Vagina (tissue), 2 donors: ENCODE measurements at regions not wholly inside any gene's neighbourhood (a gene's known extent, or its start where the extent isn't known, plus 50 kb on each side); places are given as distances from the start of the nearest gene placed in this dataset.

Experiments
- DNase-seq, 2 donors: peaks; one replicate each; pipeline ENCODE4 v3.0.0-alpha.2; 2017; ENCODE audit errors: extremely low spot score in 2 of 2
- H3K27ac ChIP-seq: fragments of 200-600 bp; sonication (generic); one replicate; pipeline ENCODE4 v1.5.1; 2019
- H3K27me3 ChIP-seq: fragments of 200-600 bp; sonication (generic); one replicate; pipeline ENCODE4 v1.5.1; 2019
- H3K36me3 ChIP-seq, 2 donors: fragments of 200-600 bp; sonication (generic); one replicate each; pipeline ENCODE4 v1.5.1; 2017 to 2019
- H3K4me1 ChIP-seq: fragments of 200-600 bp; sonication (generic); one replicate; pipeline ENCODE4 v1.5.1; 2019
- H3K4me3 ChIP-seq, 2 donors: fragments of 200-600 bp; sonication (generic); 1 replicate in 1 of 2; 2 replicates in 1 of 2; pipeline ENCODE4 v1.5.1; 2016 to 2019
- H3K9me3 ChIP-seq: fragments of 200-600 bp; sonication (generic); one replicate; pipeline ENCODE4 v1.5.1; 2019
- POLR2A ChIP-seq, 2 donors: fragments of 450-650 bp; IDR thresholded peaks; one replicate each; pipeline ENCODE4 v1.6.1; 2017; ENCODE audit warnings: antibody characterized with exemption in 2 of 2, mild to moderate bottlenecking in 2 of 2, moderate library complexity in 2 of 2
- POLR2AphosphoS5 ChIP-seq, 2 donors: sonication (generic); formaldehyde crosslinking; IDR thresholded peaks; one replicate each; pipeline ENCODE4 v1.9.0; 2017; ENCODE audit warnings: antibody characterized with exemption in 2 of 2, mild to moderate bottlenecking in 2 of 2, low read depth in 1 of 2; ENCODE audit not compliant: insufficient read depth in 1 of 2
- intact Hi-C: fragments of 100-400 bp; cut with DNase I; formaldehyde crosslinking; loops from one replicate; pipeline ENCODE4 v1.15.1; 2023
- TF ChIP-seq, protein P1 (sequence below), 3 experiments: fragments of 450-650 bp in 2 of 3; fragments of 200-600 bp in 1 of 3; sonication (generic) in 1 of 3; IDR thresholded peaks; one replicate each; pipeline ENCODE4 v1.5.1; 2017 to 2019; ENCODE audit warnings: antibody characterized with exemption in 3 of 3, mild to moderate bottlenecking in 2 of 3, moderate library complexity in 2 of 3

DNA sequence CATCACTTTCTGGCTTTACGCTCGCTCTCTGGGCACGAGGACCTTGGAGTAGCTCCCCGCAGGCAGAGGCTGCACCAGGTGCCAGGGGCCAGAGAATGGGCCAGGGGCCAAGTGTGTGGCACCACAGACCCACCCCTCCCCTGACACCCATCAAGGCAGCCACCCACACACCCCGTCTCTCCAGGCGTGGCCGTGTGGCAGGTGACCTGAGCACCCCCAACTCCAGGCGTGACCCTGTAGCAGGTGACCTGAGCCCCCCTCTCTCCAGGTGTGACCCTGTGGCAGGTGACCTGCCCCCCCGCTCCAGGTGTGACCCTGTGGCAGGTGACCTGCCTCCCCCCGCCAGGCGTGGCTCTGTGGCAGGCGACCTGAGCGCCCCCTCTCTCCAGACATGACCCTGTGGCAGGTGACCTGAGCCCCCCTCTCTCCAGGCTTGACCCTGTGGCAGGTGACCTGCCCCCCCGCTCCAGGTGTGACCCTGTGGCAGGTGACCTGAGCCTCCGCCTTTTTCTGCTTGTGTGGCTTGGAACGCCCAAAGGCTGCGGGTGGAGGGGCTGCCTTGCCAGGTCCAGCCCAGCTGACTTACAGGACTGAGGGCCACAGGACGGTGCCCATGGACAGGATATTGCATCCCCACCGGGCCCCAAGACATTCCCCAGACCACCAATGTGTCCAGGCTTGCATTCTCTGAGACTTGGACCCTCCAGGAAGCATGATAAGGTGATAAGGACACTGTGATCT lies 667.2 kb downstream of the BRD1 start:
- no peaks in the 10 kb centered on the region for H3K9me3 ChIP-seq
- H3K27me3 ChIP-seq = no peaks in the 10 kb centered on the region
- H3K36me3 ChIP-seq = no peaks in the 10 kb centered on the region
- intact Hi-C loops = no loop called here
- no peak overlapping the region for H3K4me3 ChIP-seq
- DNase-seq = no peak
- H3K4me1 ChIP-seq = no peaks in the 10 kb centered on the region
- no peak overlapping the region for H3K27ac ChIP-seq
- TF ChIP-seq, protein P1, sequence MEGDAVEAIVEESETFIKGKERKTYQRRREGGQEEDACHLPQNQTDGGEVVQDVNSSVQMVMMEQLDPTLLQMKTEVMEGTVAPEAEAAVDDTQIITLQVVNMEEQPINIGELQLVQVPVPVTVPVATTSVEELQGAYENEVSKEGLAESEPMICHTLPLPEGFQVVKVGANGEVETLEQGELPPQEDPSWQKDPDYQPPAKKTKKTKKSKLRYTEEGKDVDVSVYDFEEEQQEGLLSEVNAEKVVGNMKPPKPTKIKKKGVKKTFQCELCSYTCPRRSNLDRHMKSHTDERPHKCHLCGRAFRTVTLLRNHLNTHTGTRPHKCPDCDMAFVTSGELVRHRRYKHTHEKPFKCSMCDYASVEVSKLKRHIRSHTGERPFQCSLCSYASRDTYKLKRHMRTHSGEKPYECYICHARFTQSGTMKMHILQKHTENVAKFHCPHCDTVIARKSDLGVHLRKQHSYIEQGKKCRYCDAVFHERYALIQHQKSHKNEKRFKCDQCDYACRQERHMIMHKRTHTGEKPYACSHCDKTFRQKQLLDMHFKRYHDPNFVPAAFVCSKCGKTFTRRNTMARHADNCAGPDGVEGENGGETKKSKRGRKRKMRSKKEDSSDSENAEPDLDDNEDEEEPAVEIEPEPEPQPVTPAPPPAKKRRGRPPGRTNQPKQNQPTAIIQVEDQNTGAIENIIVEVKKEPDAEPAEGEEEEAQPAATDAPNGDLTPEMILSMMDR (IDR thresholded peaks at IDR 0.05) = no peak
- TF ChIP-seq POLR2AphosphoS5 (IDR thresholded peaks at IDR 0.05; ENCODE audit: insufficient read depth in 1 of 2, low read depth in 1 of 2) (no peak), POLR2A (IDR thresholded peaks at IDR 0.05) (no peak)

DNA sequence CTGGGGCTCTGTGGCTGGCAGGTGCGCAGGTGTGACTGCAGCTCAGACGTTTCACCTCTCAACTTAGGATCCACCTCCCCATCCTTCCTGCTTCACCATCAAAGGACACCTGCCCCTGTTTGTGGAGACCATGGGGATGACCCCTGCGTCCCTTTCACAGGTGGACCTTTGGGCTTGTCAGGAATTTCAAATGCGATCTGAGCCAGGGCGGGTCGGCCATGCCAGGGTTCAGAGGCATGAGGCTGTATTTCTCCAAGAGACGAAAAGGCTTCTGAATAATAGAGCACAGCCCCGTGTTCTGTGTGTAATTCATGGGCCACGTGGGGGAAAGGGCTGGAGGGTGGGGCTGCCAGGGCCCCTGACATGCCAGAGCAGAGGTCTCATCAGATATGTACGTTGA lies 668.0 kb downstream of the BRD1 start:
- no peak for DNase-seq
- Histone ChIP-seq H3K27ac (no peak overlapping the region), H3K4me3 (no peak overlapping the region), H3K36me3 (no peaks in the 10 kb centered on the region), H3K27me3 (no peaks in the 10 kb centered on the region), H3K9me3 (no peaks in the 10 kb centered on the region), H3K4me1 (no peaks in the 10 kb centered on the region)
- intact Hi-C loops = no loop called here
- TF ChIP-seq POLR2A (IDR thresholded peaks at IDR 0.05) (no peak), POLR2AphosphoS5 (IDR thresholded peaks at IDR 0.05; ENCODE audit: insufficient read depth in 1 of 2, low read depth in 1 of 2) (no peak)
- TF ChIP-seq, protein P1 (IDR thresholded peaks at IDR 0.05) = no peak

DNA sequence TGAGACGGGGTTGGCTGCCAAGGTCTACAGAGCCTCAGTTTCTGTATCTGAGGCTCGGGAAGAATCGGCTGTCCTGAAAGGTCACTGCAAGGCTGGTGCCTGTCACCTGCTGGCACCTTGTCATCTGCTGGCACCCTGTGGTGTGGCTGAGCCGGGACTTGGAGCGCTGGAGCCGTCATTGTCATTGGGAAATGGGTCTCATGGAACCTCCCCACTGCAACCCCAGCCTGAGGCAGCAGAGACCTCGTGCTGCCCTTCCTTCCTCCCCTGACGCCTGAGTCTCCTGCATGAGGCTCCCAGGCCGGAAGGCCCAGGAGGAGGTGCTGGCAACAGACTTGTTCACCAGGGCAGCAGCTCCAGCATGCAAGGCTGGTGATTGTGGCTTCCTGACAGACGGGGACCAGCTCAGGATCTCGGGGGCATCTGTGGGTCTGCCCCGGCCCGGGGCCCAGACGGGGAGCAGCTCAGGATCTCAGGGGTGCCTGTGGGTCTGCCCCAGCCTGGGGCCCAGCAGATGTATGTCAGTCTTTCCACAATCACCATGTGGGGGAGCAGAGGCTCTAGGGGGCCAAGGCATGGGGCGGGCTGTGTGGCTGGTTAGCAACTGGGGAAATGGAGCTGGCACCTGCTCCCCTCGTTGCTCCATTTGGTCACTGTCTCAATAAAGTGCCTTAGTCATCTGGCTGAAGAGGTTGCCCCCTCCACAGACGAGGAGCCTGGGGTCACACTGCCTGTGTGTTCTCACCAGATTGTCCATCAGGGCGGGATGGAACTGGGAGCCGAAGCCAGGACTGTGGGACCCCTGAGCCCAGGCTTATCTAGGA lies 668.7 kb downstream of the BRD1 start:
- H3K4me3 ChIP-seq = no peak overlapping the region
- DNase-seq = no peak
- H3K9me3 ChIP-seq = no peaks in the 10 kb centered on the region
- no peaks in the 10 kb centered on the region for H3K27me3 ChIP-seq
- intact Hi-C loops = no loop called here
- no peak overlapping the region for H3K27ac ChIP-seq
- TF ChIP-seq, protein P1 (IDR thresholded peaks at IDR 0.05) = no peak
- no peak for TF ChIP-seq POLR2AphosphoS5 (IDR thresholded peaks at IDR 0.05; ENCODE audit: insufficient read depth in 1 of 2, low read depth in 1 of 2)
- TF ChIP-seq POLR2A (IDR thresholded peaks at IDR 0.05) = no peak
- no peaks in the 10 kb centered on the region for H3K36me3 ChIP-seq
- no peaks in the 10 kb centered on the region for H3K4me1 ChIP-seq

DNA sequence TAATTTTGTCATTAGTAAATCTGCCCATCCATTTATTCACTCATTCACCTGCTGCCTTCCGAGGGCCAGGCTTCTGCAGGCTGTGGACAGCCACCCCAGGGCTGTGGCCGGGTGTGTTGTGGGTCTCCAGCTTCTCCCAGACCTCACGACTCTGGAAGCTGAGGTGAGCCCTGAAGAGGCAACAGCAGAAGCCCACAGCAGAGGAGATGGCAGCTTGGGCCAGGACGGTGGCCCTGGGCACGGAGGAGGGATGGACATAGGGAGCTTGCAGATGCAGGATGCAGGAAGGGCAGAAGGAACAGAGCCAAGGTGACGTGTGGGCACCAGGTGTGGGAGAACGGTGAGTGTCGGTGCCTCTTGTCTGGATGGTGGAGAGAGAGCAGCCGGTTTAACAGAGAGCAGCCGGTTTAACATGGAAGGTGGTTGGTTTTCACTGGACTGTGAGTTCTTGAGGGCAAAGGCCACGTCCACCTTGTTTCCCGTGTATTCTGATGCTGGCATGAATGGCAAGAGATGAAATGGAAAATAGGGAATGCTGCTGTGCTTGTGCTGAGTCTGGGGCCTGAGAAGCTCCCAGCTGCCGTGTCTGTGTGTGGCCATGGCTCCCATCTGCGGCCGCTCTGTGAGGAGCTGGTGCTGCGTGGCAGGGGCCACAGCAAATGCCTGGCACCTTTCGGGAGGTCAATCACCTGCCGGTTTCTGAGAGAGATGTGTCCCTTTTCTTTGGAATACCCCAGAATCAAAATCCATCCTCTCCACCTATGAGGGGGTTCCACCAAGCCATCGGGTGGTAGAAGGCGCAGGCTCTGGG lies 669.9 kb downstream of the BRD1 start:
- no peak overlapping the region for H3K4me3 ChIP-seq
- H3K27me3 ChIP-seq = no peaks in the 10 kb centered on the region
- no peaks in the 10 kb centered on the region for H3K9me3 ChIP-seq
- no peak overlapping the region for H3K27ac ChIP-seq
- TF ChIP-seq POLR2A (IDR thresholded peaks at IDR 0.05) (no peak), POLR2AphosphoS5 (IDR thresholded peaks at IDR 0.05; ENCODE audit: insufficient read depth in 1 of 2, low read depth in 1 of 2) (no peak)
- TF ChIP-seq, protein P1 (IDR thresholded peaks at IDR 0.05) = no peak
- intact Hi-C loops = no loop called here
- no peak for DNase-seq
- no peaks in the 10 kb centered on the region for H3K4me1 ChIP-seq
- no peaks in the 10 kb centered on the region for H3K36me3 ChIP-seq
